Astrocyte (in vitro differentiated cells and primary cell): ENCODE measurements at regions not wholly inside any gene's neighbourhood (a gene's known extent, or its start where the extent isn't known, plus 50 kb on each side); places are given as distances from the start of the nearest gene placed in this dataset.

Source experiments
- CTCF ChIP-seq: IDR thresholded peaks from 2 replicates; pipeline ENCODE4 v1.5.1; 2011; ENCODE audit warnings: low read depth, mild to moderate bottlenecking, inconsistent platforms, low read length, moderate library complexity; ENCODE audit not compliant: insufficient read depth
- EZH2 ChIP-seq: IDR thresholded peaks from 2 replicates; pipeline ENCODE4 v1.6.1; 2012; ENCODE audit warnings: mild to moderate bottlenecking, low read length, inconsistent platforms; ENCODE audit not compliant: insufficient read depth

DNA sequence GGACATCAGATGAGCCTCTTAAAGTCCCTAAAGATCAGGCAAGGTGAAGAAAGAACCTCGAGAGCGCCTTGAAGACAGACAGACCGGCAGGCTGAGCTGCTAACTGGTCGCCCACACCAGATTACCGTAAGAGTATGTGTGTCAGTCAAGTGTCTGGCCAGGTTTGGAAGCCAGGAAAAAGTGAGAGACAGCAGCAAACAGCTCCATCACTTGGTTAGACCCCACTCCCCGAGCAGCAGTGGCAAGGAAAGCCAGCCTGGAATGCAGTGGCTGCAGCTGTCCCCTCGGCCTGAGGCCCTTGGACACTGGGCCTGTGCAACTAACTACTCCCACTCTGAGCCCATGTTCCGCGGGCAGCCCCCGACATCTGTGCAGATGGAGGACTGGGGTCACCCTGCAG is 214.1 kb downstream of the DIRAS2 start:
- TF ChIP-seq CTCF (no peak), EZH2 (no peak)
